Glutamatergic neuron (in vitro differentiated cells): ENCODE measurements at regions not wholly inside any gene's neighbourhood (a gene's known extent, or its start where the extent isn't known, plus 50 kb on each side); places are given as distances from the start of the nearest gene placed in this dataset.

ENCODE experiments used
- DNase-seq: peaks from one replicate; pipeline ENCODE4 v3.0.0; 2022
- H3K27ac Mint-ChIP-seq: one replicate; pipeline ENCODE4 v1.8.0; 2020; ENCODE audit warnings: mild to moderate bottlenecking, mixed read lengths, inconsistent platforms; ENCODE audit not compliant: unreplicated experiment
- H3K27me3 Mint-ChIP-seq: one replicate; pipeline ENCODE4 v1.8.0; 2020; ENCODE audit warnings: mild to moderate bottlenecking, moderate library complexity, mixed read lengths, inconsistent platforms; ENCODE audit not compliant: unreplicated experiment
- H3K36me3 Mint-ChIP-seq: one replicate; pipeline ENCODE4 v1.8.0; 2020; ENCODE audit warnings: mild to moderate bottlenecking, mixed read lengths, inconsistent platforms; ENCODE audit not compliant: unreplicated experiment
- H3K4me1 Mint-ChIP-seq: one replicate; pipeline ENCODE4 v1.8.0; 2020; ENCODE audit warnings: mild to moderate bottlenecking, low read depth, mixed read lengths, inconsistent platforms; ENCODE audit not compliant: unreplicated experiment
- H3K4me3 Mint-ChIP-seq: one replicate; pipeline ENCODE4 v1.8.0; 2020; ENCODE audit warnings: mild to moderate bottlenecking, mixed read lengths, inconsistent platforms; ENCODE audit not compliant: unreplicated experiment
- H3K9me3 Mint-ChIP-seq: one replicate; pipeline ENCODE4 v1.8.0; 2020; ENCODE audit warnings: mild to moderate bottlenecking, moderate library complexity, mixed read lengths, inconsistent platforms; ENCODE audit not compliant: unreplicated experiment
- TF ChIP-seq, protein P1 (sequence below): fragments of 200-600 bp; sonication (generic); IDR thresholded peaks from one replicate; pipeline ENCODE4 v1.5.0; 2021; ENCODE audit not compliant: partially characterized antibody, unreplicated experiment

DNA sequence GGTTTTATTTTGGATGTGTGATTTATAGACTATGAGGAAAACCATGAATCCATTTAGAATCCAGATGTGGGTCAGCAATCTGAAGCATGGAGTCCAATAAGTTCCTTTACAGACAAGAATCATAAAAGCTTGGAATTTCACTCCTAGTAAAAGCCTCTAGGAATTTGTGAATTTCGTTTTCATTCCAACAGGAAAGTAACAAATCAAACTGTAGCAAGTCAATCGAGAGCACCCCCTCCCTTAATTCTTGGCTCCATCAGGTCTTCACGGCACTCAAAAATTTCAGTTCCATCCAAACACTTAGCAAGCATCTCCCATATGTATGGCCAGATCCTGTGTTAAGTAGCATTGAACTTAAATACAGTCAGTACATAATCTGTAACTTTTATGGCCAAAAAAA is 143.6 kb upstream of the POU2AF2 start:
- DNase-seq = no peak
- Mint-ChIP-seq H3K27me3 (no peaks in the 10 kb centered on the region), H3K4me3 (no peak overlapping the region), H3K4me1 (no peaks in the 10 kb centered on the region), H3K36me3 (no peaks in the 10 kb centered on the region), H3K9me3 (no peaks in the 10 kb centered on the region), H3K27ac (no peak overlapping the region)
- TF ChIP-seq, protein P1, sequence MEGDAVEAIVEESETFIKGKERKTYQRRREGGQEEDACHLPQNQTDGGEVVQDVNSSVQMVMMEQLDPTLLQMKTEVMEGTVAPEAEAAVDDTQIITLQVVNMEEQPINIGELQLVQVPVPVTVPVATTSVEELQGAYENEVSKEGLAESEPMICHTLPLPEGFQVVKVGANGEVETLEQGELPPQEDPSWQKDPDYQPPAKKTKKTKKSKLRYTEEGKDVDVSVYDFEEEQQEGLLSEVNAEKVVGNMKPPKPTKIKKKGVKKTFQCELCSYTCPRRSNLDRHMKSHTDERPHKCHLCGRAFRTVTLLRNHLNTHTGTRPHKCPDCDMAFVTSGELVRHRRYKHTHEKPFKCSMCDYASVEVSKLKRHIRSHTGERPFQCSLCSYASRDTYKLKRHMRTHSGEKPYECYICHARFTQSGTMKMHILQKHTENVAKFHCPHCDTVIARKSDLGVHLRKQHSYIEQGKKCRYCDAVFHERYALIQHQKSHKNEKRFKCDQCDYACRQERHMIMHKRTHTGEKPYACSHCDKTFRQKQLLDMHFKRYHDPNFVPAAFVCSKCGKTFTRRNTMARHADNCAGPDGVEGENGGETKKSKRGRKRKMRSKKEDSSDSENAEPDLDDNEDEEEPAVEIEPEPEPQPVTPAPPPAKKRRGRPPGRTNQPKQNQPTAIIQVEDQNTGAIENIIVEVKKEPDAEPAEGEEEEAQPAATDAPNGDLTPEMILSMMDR = no peak

DNA sequence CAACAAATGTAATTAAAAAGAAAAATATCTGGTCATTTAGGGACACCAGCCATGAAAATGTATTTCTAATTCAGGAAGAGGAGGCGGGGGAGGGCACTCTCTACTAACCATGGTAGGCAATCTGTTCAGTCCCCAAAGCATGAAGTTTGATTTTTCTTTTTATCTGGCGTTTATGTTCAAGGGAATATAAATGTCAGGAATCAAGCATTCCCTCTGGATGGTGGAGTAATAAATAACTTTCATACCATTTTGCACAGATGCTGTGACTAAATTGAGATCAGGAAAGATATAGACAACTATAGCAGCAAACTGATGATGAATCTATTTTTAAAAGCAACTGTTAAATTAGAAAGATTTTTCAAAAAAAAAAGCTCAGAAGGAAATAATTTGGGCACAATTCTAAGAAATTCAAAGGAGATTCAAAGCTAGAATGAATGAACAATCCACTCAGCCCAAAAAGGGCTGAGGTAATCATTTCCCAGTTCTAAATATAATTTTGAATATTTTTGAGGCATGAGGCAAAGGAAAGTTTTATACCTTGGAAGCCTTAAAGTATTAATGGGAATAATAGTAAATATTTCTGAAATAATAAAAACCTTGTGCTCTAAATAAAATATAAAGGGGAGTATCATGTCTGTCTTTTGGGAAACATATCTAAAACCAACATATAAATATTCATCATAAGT is 146.4 kb upstream of the POU2AF2 start:
- H3K9me3 Mint-ChIP-seq = no peaks in the 10 kb centered on the region
- no peak for DNase-seq
- no peak overlapping the region for H3K4me3 Mint-ChIP-seq
- TF ChIP-seq, protein P1 = no peak
- no peaks in the 10 kb centered on the region for H3K36me3 Mint-ChIP-seq
- no peak overlapping the region for H3K27ac Mint-ChIP-seq
- no peaks in the 10 kb centered on the region for H3K4me1 Mint-ChIP-seq
- H3K27me3 Mint-ChIP-seq = no peaks in the 10 kb centered on the region

DNA sequence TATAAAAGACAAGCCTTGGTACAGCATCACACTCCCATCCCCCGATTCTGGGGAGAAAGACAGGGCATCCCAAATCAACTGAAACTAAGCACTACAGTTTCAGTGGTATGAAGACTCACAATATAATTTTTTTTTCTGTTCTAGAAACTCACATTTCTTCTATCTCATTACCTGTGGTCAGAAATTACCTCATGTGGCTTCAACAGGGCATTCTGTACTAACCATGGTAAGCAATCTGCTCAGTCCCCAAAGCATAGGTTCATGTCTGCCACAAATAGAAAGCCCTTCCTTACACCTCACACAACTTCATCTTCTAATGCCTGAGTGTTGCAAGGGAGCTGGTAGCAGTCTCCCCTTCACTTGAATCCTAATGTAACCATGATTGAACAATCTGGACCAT is 147.4 kb upstream of the POU2AF2 start:
- no peaks in the 10 kb centered on the region for H3K9me3 Mint-ChIP-seq
- H3K4me3 Mint-ChIP-seq = no peak overlapping the region
- no peak for DNase-seq
- no peaks in the 10 kb centered on the region for H3K36me3 Mint-ChIP-seq
- TF ChIP-seq, protein P1 = no peak
- no peak overlapping the region for H3K27ac Mint-ChIP-seq
- H3K27me3 Mint-ChIP-seq = no peaks in the 10 kb centered on the region
- no peaks in the 10 kb centered on the region for H3K4me1 Mint-ChIP-seq

DNA sequence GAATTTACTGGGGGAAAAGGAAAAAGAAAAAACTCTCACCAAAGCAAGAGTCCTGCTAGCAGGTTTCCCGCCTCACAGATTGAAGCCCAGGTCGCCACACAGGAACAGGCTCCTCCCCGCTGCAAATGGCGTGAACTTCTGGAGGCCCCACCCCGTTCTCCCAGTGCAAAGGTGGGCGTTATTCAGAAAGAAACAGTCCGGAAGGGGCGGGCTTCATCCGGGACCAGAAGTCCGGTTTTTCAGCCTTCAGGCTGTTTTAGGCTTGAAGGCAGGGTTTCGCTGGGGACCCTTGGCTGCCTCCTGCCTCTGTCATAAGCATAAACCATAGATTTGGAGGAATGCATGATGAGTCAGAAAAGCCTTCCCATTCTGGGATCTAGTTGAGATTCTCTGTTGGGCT is 148.3 kb upstream of the POU2AF2 start:
- H3K4me1 Mint-ChIP-seq = no peaks in the 10 kb centered on the region
- no peaks in the 10 kb centered on the region for H3K27me3 Mint-ChIP-seq
- no peaks in the 10 kb centered on the region for H3K9me3 Mint-ChIP-seq
- TF ChIP-seq, protein P1 = no peak
- H3K4me3 Mint-ChIP-seq = no peak overlapping the region
- no peak overlapping the region for H3K27ac Mint-ChIP-seq
- no peak for DNase-seq
- H3K36me3 Mint-ChIP-seq = no peaks in the 10 kb centered on the region

DNA sequence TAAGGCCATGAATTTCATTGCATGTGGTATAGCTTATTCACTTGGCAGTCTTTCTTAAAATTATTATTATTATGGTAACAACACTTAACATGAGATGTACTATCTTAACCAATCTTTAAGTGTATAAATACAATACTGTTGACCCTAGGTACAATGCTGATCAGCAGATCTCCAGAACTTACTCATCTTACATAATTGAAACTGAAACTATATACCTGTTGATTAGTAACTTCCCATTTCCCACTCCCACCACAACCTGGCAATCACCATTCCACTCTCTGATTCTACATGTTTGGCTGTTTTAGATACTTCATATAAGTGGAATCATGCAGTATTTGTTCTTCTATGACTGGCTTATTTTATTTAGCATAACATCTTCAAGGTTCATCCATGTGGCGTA is 150.2 kb upstream of the POU2AF2 start:
- Mint-ChIP-seq H3K36me3 (no peaks in the 10 kb centered on the region), H3K4me1 (peaks cover 9% of the 10 kb centered on the region), H3K27me3 (no peaks in the 10 kb centered on the region), H3K4me3 (no peak overlapping the region), H3K27ac (no peak overlapping the region), H3K9me3 (no peaks in the 10 kb centered on the region)
- TF ChIP-seq, protein P1 = no peak
- no peak for DNase-seq
